HepG2 (cell line): ENCODE measurements at regions not wholly inside any gene's neighbourhood (a gene's known extent, or its start where the extent isn't known, plus 50 kb on each side); places are given as distances from the start of the nearest gene placed in this dataset.
A peak's percentile ranks its signal among the peaks of the same experiment; 100 is the strongest.

ENCODE experiments used
- ATAC-seq: fragments of 200-7000 bp; cut with Tn5 transposase; 3 replicates; pipeline ENCODE4 v1.9.1; 2020; ENCODE audit warnings: mild to moderate bottlenecking, moderate library complexity
- BruUV-seq: library from RNA; stranded (reverse); fragments of 400-500 nt; replicated peaks from 2 replicates; lab custom pipeline; 2021; lab: Mats Ljungman, UMichigan
- CTCF ChIA-PET: fragments of 300-600 bp; formaldehyde crosslinking; extraction: SDS; loops from one replicate; lab custom pipeline; 2021; ENCODE audit warnings: low total read pairs, inconsistent platforms, low intra/inter-chr PET ratio; lab: Yijun Ruan, JAX
- POLR2A ChIA-PET: fragments of 350-600 bp; sonication (Branson Sonifier 250); formaldehyde crosslinking; loops from one replicate; lab custom pipeline; 2020; ENCODE audit warnings: antibody characterized with exemption, inconsistent platforms; lab: Yijun Ruan, JAX
- DNase-seq: peaks from one replicate; pipeline ENCODE4 v3.0.0-alpha.2; 2015; ENCODE audit warnings: low spot score
- FAIRE-seq: peaks from 3 replicates; lab custom pipeline; 2011; peaks lifted over from hg19 to GRCh38; lab: Jason Lieb, UNC
- H2AFZ ChIP-seq: one replicate; pipeline ENCODE4 v1.6.1; 2011; ENCODE audit warnings: low read length, inconsistent platforms
- H3K27ac ChIP-seq: fragments of 300-600 bp; 3 replicates; pipeline ENCODE4 v1.8.0; 2011; ENCODE audit warnings: mixed run types, mild to moderate bottlenecking, mixed read lengths, low read length, inconsistent platforms; ENCODE audit not compliant: insufficient read depth; ENCODE audit errors: extremely low read length
- H3K27me3 ChIP-seq, 2 experiments: fragments of 200-600 bp in 1 of 2; 2 replicates in 1 of 2; 3 replicates in 1 of 2; pipeline versions ENCODE4 v1.6.0 to v1.8.0; 2011; ENCODE audit warnings: low read length in 2 of 2, mild to moderate bottlenecking in 2 of 2, moderate library complexity in 2 of 2, inconsistent platforms in 1 of 2; ENCODE audit not compliant: insufficient read depth in 2 of 2, control insufficient read depth in 1 of 2
- H3K36me3 ChIP-seq, 2 experiments: fragments of 200-600 bp in 1 of 2; replicated peaks in 1 of 2; 2 replicates in 1 of 2; 3 replicates in 1 of 2; pipeline versions ENCODE4 v1.5.1 to v1.8.0; 2011; ENCODE audit warnings: low read length in 2 of 2, inconsistent platforms in 1 of 2; ENCODE audit not compliant: insufficient read depth in 2 of 2, control insufficient read depth in 1 of 2
- H3K4me1 ChIP-seq: 2 replicates; pipeline ENCODE4 v1.5.1; 2012; ENCODE audit warnings: low read length, inconsistent platforms; ENCODE audit not compliant: insufficient read depth
- H3K4me2 ChIP-seq: 2 replicates; pipeline ENCODE4 v1.6.0; 2011; ENCODE audit warnings: low read depth, low read length, inconsistent platforms
- H3K4me3 ChIP-seq, 3 experiments: fragments of 200-600 bp in 1 of 3; sonication (generic), shearing (Covaris generic) in 1 of 3; replicated peaks in 1 of 3; 2 replicates each; pipeline ENCODE4 v1.5.1; 2011 to 2016; ENCODE audit warnings: low read length in 3 of 3, inconsistent platforms in 2 of 3, low read depth in 2 of 3, mild to moderate bottlenecking in 2 of 3, control low read depth in 1 of 3, mixed read lengths in 1 of 3; ENCODE audit not compliant: insufficient read depth in 1 of 3
- H3K79me2 ChIP-seq: one replicate; pipeline ENCODE4 v1.6.1; 2011; ENCODE audit warnings: low read length, inconsistent platforms; ENCODE audit not compliant: insufficient read depth
- H3K9ac ChIP-seq: 2 replicates; pipeline ENCODE4 v1.6.0; 2011; ENCODE audit warnings: mild to moderate bottlenecking, low read depth, low read length, inconsistent platforms; ENCODE audit not compliant: insufficient read depth
- H3K9me3 ChIP-seq: 2 replicates; pipeline ENCODE4 v1.5.1; 2012; ENCODE audit warnings: mild to moderate bottlenecking, low read length
- H4K20me1 ChIP-seq: 2 replicates; pipeline ENCODE4 v1.6.0; 2011; ENCODE audit warnings: inconsistent platforms, mild to moderate bottlenecking, low read length, moderate library complexity; ENCODE audit not compliant: insufficient read depth
- CCDC6 ChIP-seq: sonication (generic); formaldehyde crosslinking; IDR thresholded peaks from 2 replicates; pipeline ENCODE4 v1.8.1; 2022; ENCODE audit warnings: mild to moderate bottlenecking, missing genetic modification reagents, moderate library complexity
- ETV5 ChIP-seq: IDR thresholded peaks from 2 replicates; pipeline ENCODE4 v1.6.1; 2018; ENCODE audit warnings: missing biosample characterization, missing genetic modification reagents, inconsistent platforms, borderline replicate concordance
- POGZ ChIP-seq: sonication (generic); formaldehyde crosslinking; IDR thresholded peaks from 2 replicates; pipeline ENCODE4 v1.4.0; 2020; ENCODE audit warnings: mild to moderate bottlenecking, missing genetic modification reagents
- SALL1 ChIP-seq: sonication (generic); formaldehyde crosslinking; IDR thresholded peaks from 2 replicates; pipeline ENCODE4 v1.8.0; 2022; ENCODE audit warnings: mild to moderate bottlenecking, missing genetic modification reagents
- SMC3 ChIP-seq: IDR thresholded peaks from 2 replicates; pipeline ENCODE4 v1.6.1; 2011; ENCODE audit warnings: low read length, improper control_type of control experiment
- STAG1 ChIP-seq: sonication (generic); formaldehyde crosslinking; IDR thresholded peaks from 2 replicates; pipeline ENCODE4 v1.4.0; 2020; ENCODE audit warnings: missing genetic modification reagents
- THAP11 ChIP-seq: IDR thresholded peaks from 2 replicates; pipeline ENCODE4 v1.6.1; 2016; ENCODE audit warnings: missing biosample characterization, missing genetic modification reagents
- XRCC5 ChIP-seq: fragments of 200-400 bp; formaldehyde crosslinking; optimal IDR thresholded peaks from 2 replicates; pipeline ENCODE3; 2017; ENCODE audit warnings: mild to moderate bottlenecking, low read length
- ZMYM4 ChIP-seq: sonication (generic); formaldehyde crosslinking; IDR thresholded peaks from 2 replicates; pipeline ENCODE4 v1.8.1; 2023; ENCODE audit warnings: mild to moderate bottlenecking, missing genetic modification reagents
- WGBS: methylation state at CpG from one replicate; pipeline ENCODE4 v1.1.6; 2017; ENCODE audit warnings: low lambda C conversion rate; 5-methylcytosine and 5-hydroxymethylcytosine counted together
- in situ Hi-C: cut with HindIII; loops from 2 replicates; pipeline ENCODE4 v1.10.0; 2017; ENCODE audit warnings: low pct_unique_long_range_greater_than_20kb; ENCODE audit not compliant: extremely low pct_ligation_motif_present
- intact Hi-C: fragments of 100-400 bp; cut with micrococcal nuclease; formaldehyde crosslinking; loops from one replicate; pipeline ENCODE4 v1.10.0; 2022; ENCODE audit not compliant: unreplicated experiment
- TF ChIP-seq, protein P1 (sequence below), 2 experiments: sonication (generic) in 1 of 2; formaldehyde crosslinking in 1 of 2; IDR thresholded peaks; 2 replicates each; pipeline versions ENCODE4 v1.4.0 to v1.6.1; 2018 to 2020; ENCODE audit warnings: missing genetic modification reagents in 2 of 2, borderline replicate concordance in 1 of 2, low read depth in 1 of 2, mild to moderate bottlenecking in 1 of 2, missing biosample characterization in 1 of 2
- TF ChIP-seq, protein P2 (sequence below): sonication (generic); formaldehyde crosslinking; IDR thresholded peaks from 2 replicates; pipeline ENCODE4 v1.4.0; 2020; ENCODE audit warnings: low read depth, missing genetic modification reagents
- TF ChIP-seq, protein P3 (sequence below): IDR thresholded peaks from 2 replicates; pipeline ENCODE4 v1.6.1; 2016; ENCODE audit warnings: low read depth
- TF ChIP-seq, protein P4 (sequence below): sonication (generic); formaldehyde crosslinking; IDR thresholded peaks from 2 replicates; pipeline ENCODE4 v1.4.0; 2020; ENCODE audit warnings: missing genetic modification reagents

DNA sequence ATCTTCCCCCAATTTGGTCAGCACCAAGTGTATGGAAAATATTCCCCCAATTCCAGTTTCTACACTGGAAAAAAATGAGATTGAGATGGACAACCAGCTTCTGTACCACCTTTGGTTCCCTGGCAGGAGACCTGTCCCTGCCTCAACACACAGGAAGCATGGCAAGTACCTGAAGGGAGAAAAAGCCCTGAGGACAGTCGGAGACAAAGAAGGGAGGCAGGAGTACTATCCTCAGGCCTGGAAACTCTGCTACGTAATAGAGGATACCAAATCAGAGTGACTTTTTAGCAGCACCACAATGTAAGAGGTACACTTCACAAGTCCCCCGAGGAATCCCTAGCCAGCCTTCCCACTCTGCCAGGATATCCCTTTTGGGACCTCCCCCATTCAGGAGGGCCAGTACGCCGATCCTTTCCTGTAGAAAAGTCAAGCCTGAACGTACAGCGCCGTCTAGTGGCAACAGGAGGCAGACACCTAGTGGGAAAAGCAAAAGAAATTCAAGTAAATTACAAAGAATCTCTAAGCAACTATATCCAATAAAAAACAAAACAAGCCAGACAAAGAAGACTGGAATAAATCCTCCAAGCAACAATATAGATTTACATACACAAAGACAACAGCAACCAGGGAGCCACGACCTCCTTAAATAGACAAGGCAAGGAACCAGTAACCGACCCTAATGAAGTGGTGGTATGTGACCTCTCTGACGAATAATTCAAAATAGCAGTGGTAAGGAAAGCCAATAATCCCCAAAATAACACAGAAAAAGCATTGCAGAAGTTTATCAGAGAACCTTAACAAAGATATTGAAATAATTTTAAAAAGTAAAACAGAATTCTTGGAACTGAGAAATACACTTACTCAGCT, 63.3 kb upstream of the SLCO6A1 start:
- Histone ChIP-seq H3K4me2 (peak overlapping the region; percentile 58), H3K27ac (no peak overlapping the region), H3K9ac (no peak overlapping the region), H3K4me3 (0 out of 6 replicates have a peak overlapping the region, but pooled peaks of 1 of the 3 experiments have one; percentile 15), H2AFZ (peak overlapping the region; percentile 48), H3K4me1 (peaks cover 6% of the 10 kb centered on the region; the same call in 1 of the 2 replicates), H3K27me3 (no peaks in the 10 kb centered on the region; a peak in 1 of 5 replicates), H4K20me1 (no peaks in the 10 kb centered on the region), H3K79me2 (no peaks in the 10 kb centered on the region), H3K36me3 (no peaks in the 10 kb centered on the region), H3K9me3 (no peaks in the 10 kb centered on the region)
- WGBS: 10% methylated on average over 11 of the region's 11 CpGs
- intact Hi-C loops (no loop called here), in situ Hi-C loops (no loop called here)
- peak; percentile 39 for DNase-seq
- ChIA-PET CTCF (no interaction called here), POLR2A (no interaction called here)
- FAIRE-seq: peak; percentile 32
- ATAC-seq: peak; percentile 94
- no TSS peak for BruUV-seq
- TF ChIP-seq, protein P1, sequence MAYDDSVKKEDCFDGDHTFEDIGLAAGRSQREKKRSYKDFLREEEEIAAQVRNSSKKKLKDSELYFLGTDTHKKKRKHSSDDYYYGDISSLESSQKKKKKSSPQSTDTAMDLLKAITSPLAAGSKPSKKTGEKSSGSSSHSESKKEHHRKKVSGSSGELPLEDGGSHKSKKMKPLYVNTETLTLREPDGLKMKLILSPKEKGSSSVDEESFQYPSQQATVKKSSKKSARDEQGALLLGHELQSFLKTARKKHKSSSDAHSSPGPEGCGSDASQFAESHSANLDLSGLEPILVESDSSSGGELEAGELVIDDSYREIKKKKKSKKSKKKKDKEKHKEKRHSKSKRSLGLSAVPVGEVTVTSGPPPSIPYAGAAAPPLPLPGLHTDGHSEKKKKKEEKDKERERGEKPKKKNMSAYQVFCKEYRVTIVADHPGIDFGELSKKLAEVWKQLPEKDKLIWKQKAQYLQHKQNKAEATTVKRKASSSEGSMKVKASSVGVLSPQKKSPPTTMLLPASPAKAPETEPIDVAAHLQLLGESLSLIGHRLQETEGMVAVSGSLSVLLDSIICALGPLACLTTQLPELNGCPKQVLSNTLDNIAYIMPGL (CRISPR knock-in tag; IDR thresholded peaks at IDR 0.05; ENCODE audit: borderline replicate concordance in 1 of 2, low read depth in 1 of 2): peak in 1 of 2 experiments; percentile 54; a peak in 1 of 4 replicates
- TF ChIP-seq ZMYM4: peak; percentile 71
- TF ChIP-seq ETV5: 0 out of 2 replicates have a peak, but pooled peaks have one; percentile 10
- TF ChIP-seq THAP11 (CRISPR knock-in tag): no peak
- TF ChIP-seq STAG1 (CRISPR knock-in tag): peak; percentile 60
- TF ChIP-seq XRCC5: peak; percentile 68
- TF ChIP-seq SALL1 (CRISPR knock-in tag): 0 out of 2 replicates have a peak, but pooled peaks have one; percentile 11
- no peak for TF ChIP-seq CCDC6 (CRISPR knock-in tag)
- TF ChIP-seq, protein P2, sequence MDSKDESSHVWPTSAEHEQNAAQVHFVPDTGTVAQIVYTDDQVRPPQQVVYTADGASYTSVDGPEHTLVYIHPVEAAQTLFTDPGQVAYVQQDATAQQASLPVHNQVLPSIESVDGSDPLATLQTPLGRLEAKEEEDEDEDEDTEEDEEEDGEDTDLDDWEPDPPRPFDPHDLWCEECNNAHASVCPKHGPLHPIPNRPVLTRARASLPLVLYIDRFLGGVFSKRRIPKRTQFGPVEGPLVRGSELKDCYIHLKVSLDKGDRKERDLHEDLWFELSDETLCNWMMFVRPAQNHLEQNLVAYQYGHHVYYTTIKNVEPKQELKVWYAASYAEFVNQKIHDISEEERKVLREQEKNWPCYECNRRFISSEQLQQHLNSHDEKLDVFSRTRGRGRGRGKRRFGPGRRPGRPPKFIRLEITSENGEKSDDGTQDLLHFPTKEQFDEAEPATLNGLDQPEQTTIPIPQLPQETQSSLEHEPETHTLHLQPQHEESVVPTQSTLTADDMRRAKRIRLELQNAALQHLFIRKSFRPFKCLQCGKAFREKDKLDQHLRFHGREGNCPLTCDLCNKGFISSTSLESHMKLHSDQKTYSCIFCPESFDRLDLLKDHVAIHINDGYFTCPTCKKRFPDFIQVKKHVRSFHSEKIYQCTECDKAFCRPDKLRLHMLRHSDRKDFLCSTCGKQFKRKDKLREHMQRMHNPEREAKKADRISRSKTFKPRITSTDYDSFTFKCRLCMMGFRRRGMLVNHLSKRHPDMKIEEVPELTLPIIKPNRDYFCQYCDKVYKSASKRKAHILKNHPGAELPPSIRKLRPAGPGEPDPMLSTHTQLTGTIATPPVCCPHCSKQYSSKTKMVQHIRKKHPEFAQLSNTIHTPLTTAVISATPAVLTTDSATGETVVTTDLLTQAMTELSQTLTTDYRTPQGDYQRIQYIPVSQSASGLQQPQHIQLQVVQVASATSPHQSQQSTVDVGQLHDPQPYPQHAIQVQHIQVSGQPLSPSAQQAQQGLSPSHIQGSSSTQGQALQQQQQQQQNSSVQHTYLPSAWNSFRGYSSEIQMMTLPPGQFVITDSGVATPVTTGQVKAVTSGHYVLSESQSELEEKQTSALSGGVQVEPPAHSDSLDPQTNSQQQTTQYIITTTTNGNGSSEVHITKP (CRISPR knock-in tag): 0 out of 2 replicates have a peak, but pooled peaks have one; percentile 43
- TF ChIP-seq, protein P3, sequence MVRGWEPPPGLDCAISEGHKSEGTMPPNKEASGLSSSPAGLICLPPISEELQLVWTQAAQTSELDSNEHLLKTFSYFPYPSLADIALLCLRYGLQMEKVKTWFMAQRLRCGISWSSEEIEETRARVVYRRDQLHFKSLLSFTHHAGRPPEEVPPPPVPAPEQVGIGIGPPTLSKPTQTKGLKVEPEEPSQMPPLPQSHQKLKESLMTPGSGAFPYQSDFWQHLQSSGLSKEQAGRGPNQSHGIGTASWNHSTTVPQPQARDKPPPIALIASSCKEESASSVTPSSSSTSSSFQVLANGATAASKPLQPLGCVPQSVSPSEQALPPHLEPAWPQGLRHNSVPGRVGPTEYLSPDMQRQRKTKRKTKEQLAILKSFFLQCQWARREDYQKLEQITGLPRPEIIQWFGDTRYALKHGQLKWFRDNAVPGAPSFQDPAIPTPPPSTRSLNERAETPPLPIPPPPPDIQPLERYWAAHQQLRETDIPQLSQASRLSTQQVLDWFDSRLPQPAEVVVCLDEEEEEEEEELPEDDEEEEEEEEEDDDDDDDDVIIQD: 0 out of 2 replicates have a peak, but pooled peaks have one; percentile 39
- peak; percentile 64 for TF ChIP-seq POGZ (CRISPR knock-in tag)
- TF ChIP-seq, protein P4, sequence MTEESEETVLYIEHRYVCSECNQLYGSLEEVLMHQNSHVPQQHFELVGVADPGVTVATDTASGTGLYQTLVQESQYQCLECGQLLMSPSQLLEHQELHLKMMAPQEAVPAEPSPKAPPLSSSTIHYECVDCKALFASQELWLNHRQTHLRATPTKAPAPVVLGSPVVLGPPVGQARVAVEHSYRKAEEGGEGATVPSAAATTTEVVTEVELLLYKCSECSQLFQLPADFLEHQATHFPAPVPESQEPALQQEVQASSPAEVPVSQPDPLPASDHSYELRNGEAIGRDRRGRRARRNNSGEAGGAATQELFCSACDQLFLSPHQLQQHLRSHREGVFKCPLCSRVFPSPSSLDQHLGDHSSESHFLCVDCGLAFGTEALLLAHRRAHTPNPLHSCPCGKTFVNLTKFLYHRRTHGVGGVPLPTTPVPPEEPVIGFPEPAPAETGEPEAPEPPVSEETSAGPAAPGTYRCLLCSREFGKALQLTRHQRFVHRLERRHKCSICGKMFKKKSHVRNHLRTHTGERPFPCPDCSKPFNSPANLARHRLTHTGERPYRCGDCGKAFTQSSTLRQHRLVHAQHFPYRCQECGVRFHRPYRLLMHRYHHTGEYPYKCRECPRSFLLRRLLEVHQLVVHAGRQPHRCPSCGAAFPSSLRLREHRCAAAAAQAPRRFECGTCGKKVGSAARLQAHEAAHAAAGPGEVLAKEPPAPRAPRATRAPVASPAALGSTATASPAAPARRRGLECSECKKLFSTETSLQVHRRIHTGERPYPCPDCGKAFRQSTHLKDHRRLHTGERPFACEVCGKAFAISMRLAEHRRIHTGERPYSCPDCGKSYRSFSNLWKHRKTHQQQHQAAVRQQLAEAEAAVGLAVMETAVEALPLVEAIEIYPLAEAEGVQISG (CRISPR knock-in tag): peak; percentile 87
- TF ChIP-seq SMC3: peak; percentile 52; the same call in 1 of the 2 replicates
